GM18505 (cell line): ENCODE measurements at regions not wholly inside any gene's neighbourhood (a gene's known extent, or its start where the extent isn't known, plus 50 kb on each side); places are given as distances from the start of the nearest gene placed in this dataset.

ENCODE experiments used
- ATAC-seq: cut with Tn5 transposase; IDR thresholded peaks from one replicate; pipeline ENCODE4 v1.9.1; 2021; ENCODE audit not compliant: unreplicated experiment
- POLR2A ChIP-seq: IDR thresholded peaks from 4 replicates; pipeline ENCODE4 v1.6.1; 2011; ENCODE audit warnings: borderline replicate concordance; ENCODE audit not compliant: insufficient read depth, insufficient read length; ENCODE audit errors: extremely low read depth

DNA sequence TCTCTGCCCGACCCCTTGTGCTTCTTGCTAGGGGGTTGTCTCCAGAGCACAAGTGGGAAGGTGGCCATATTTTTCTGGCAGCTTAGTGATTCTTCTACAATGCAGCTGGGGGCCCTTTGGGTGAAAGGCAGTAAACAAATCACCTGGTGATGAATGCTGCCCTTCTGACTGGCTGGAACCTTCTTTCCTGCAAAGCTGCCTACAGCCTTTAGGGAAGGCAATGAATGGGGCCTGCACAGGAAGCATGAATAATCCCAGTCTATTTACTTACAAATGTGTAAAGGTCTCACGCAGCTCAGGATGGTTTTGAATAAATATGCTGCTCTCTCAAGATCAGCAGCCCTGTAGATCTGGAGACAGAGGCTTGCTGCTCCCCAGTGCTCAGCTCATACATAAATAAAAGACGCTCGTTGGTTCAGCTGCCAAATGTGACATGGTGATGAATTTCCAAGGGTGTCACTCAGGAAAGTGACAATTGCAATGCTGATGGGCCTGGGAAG is 289.2 kb downstream of the TDRD15 start:
- TF ChIP-seq POLR2A: no peak
- ATAC-seq: no peak

- no peak for TF ChIP-seq POLR2A
- ATAC-seq: no peak
Measured at GRCh38 chr2:21415234-21415633, 291.5 kb downstream of the TDRD15 start.

- no peak for ATAC-seq
- TF ChIP-seq POLR2A: no peak
Measured at GRCh38 chr2:21416226-21416625, 292.5 kb downstream of the TDRD15 start.

DNA sequence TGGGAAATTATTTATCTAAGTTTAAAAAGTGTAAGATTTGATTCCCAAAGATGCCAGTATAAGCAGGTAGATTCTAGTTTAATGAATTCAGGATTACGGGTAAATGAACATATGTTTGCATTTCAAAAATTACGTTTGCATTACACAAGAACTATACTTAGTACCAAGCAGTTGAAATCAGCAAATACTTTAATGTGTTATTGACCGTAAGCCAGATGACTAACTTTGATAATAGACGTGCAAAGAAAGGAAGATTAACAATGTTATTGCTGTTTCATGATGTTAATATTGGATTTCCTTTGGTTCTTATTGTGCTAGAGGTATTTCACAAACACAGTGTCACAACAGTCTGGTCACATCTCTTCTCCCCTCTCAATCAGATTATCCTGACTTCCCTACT is 294.7 kb downstream of the TDRD15 start:
- TF ChIP-seq POLR2A: no peak
- ATAC-seq: no peak

- TF ChIP-seq POLR2A: no peak
- ATAC-seq: no peak
Measured at GRCh38 chr2:21420553-21421335, 297.0 kb downstream of the TDRD15 start.

DNA sequence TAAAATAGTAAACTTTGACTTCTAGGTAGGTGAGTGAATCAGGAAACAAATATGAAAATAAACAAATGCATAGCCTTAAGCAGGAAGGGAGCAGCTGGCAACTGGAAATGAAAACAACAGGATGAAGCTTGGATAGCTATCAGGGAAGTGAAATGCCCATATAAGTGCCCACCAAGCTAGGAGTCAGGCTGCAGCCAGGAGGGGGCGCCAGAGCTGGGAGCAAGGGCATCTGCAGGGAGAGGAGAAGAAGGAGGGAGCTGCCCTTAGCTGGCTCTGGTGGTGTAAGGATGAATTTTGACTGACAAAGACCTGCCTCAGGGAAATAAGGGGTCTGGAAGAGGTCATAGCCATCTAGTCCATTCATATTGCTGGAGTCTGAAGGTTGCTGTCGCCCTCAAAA is 298.3 kb downstream of the TDRD15 start:
- ATAC-seq: no peak

DNA sequence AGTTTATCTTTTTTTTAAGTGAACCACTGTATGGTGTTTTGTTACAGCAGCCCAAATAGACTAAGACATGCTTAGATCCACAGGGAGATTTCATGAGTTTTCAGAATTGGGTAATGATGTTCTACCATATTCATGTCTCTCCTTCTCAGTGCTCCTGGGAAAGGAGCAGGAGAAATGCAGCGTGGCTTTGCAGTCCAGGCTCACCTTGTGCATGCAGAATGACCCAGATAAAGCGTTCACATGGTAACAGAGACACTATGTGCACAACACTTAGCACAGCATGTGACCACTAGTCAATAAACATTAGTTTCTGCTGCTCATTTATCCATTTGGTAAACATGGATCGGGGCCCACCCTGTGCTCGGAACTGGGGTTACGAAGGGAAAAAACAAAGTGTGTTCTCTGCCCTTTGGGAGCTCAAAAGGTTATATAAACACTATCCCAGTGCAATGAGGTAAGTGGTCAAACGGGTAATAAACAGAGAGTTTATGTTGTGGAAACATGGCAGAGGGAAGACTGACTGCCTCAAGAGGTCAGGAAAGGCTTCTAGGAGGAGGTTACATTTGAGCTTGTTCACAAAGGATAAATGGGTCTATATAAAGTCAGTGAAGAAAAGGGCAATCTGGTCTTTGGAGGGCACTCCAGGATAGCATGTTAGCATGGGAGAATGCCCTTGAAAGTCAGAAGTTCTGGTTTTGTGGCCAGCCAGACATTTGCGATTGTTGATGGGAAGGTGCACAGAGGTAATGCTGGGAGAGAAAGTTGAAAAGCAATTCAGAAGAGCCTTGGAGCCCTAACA is 299.2 kb downstream of the TDRD15 start:
- no peak for ATAC-seq
- TF ChIP-seq POLR2A: no peak

More for the DNA sequence above, 298.3 kb downstream of the TDRD15 start:
- no peak for TF ChIP-seq POLR2A

DNA sequence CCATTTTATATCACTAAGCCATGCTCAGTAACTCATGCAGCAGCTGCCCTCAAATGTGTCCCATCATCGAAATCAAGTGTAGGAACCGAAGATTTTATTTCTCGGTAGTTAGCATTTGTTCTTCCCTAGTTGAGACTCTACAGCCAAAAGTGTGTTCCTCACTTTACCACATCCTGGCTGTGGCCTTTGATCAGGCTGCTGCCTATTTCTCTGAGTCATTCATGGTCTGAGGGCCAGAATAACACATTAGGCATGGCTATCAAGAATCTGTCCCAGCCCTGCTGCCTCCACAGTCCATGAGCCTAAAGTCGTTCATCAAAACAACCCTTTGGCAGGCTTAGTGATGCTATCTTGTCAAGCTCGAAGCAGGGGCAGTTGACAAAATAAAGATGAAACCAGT is 300.1 kb downstream of the TDRD15 start:
- no peak for ATAC-seq
- no peak for TF ChIP-seq POLR2A

DNA sequence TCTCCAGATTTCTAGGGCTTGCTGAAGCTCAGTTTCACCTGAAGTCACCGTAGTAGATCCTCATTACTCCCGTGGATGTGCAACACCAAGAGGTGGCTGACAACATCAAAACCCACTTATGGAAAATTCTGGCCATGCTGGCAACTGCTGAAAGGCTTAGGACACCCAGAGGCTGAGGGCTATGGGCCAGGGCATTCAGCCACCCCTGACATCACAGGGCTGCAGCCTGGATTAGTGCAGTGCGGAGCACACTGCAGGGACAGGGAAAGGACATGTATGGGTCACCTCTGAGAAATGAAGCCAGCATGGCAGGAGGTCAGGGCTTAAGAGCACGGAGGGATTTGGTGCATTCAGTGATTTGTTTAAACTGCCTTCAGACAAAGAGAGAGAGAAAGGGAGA is 300.6 kb downstream of the TDRD15 start:
- ATAC-seq: no peak
- no peak for TF ChIP-seq POLR2A

DNA sequence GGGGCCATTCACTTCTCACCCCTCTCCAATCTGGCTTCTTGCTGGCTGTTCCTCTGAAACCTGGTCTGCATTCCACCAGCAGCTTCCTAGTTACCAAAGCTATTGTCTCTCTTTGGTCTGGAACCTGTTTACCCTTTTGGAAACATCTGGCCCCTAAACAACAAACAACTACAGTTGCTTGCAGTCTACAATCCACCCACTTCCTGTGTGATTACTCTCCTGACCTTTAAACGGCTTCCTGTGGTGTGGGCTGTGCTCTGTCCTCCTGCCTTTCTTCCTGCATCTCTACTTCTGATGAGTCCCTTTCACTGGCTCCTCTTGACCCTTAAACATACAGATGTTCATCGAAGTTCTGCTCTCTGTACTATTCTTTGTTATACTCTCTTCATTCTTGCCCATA is 303.8 kb downstream of the TDRD15 start:
- no peak for ATAC-seq
- TF ChIP-seq POLR2A: no peak

- no peak for TF ChIP-seq POLR2A
- ATAC-seq: no peak
Measured at GRCh38 chr2:21428754-21429153, 305.0 kb downstream of the TDRD15 start.

GRCh38 chr2:21429747-21430146 is 306.0 kb downstream of the TDRD15 start:
- no peak for TF ChIP-seq POLR2A
- no peak for ATAC-seq

GRCh38 chr2:21431078-21431477 is 307.3 kb downstream of the TDRD15 start:
- TF ChIP-seq POLR2A: no peak
- ATAC-seq: no peak

DNA sequence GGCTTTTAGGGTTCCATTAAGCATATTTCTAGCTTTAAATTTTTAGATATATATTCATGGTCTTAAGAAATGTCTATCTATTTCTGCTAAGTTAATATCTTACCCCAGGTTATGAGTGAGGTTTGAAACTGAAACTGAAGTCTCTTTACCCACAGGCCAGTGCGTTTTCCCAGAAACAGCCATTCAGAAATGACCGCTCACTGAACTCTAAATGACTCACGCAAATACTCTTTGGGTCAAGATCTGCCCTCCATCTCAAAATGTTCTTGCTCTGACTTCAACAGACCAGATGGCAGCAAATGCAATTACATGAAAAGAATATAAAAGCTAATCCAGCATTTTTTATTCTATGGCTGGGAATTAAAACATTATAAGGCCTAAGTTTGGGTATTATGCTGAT is 315.2 kb downstream of the TDRD15 start:
- no peak for ATAC-seq
- no peak for TF ChIP-seq POLR2A
